ENCODE measurements at regions not wholly inside any gene's neighbourhood (a gene's known extent, or its start where the extent isn't known, plus 50 kb on each side); places are given as distances from the start of the nearest gene placed in this dataset.

DNA sequence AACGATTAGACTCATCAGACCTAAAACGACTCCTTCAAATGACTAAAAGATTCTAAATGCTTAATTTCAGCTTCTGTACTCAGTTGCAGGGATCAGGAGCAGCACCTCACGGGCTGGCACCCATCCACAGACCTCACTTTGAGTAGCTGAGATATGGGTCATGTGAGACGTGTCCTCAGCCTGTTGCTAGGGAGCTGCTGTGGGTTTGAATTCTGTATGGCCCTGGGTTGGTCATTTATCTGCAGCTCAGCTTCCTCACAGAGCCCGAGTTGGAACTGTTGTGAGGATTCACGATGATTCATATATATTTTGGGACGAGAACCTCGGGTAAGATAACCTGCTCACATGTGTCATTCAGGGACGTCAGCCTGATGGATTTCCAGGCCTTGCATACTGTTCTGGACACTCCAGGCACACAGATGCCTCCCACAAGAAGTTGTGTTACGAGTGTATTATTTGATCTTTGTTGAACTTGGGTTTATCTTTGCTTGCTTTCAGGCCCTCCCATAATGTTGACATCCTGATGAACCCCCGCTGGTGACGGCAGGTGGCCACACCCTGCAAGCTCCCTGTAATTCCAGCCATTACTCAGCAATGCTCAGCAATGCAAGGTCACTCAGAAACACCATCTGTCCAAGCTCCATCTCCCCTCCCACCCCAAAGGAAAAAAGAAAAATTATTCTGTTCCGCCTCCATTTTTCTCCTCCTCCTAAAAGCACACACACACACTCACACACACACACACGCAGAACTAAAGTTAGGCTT lies 137.6 kb downstream of the RBFOX3 start (continued):
- TF ChIP-seq, protein P1, sequence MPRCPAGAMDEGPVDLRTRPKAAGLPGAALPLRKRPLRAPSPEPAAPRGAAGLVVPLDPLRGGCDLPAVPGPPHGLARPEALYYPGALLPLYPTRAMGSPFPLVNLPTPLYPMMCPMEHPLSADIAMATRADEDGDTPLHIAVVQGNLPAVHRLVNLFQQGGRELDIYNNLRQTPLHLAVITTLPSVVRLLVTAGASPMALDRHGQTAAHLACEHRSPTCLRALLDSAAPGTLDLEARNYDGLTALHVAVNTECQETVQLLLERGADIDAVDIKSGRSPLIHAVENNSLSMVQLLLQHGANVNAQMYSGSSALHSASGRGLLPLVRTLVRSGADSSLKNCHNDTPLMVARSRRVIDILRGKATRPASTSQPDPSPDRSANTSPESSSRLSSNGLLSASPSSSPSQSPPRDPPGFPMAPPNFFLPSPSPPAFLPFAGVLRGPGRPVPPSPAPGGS (IDR thresholded peaks at IDR 0.05), result peak; percentile 99
- no peak; the same call in 1 of the 2 replicates for TF ChIP-seq BHLHE40 (IDR thresholded peaks at IDR 0.05; ENCODE audit: low read depth, low read length)
- no peak for TF ChIP-seq CBX8 (IDR thresholded peaks at IDR 0.05)
- peak; percentile 74; the same call in 1 of the 2 replicates for TF ChIP-seq PBX3 (IDR thresholded peaks at IDR 0.05)
- no peak for TF ChIP-seq POLR2AphosphoS2 (conservative IDR thresholded peaks at IDR 0.05; ENCODE audit: low read length)
- TF ChIP-seq HOXB5 (CRISPR knock-in tag; IDR thresholded peaks at IDR 0.05), result peak; percentile 95
- no peak for TF ChIP-seq SREBF2 (IDR thresholded peaks at IDR 0.05)
- peak; percentile 89 for TF ChIP-seq NFE2L2 (conservative IDR thresholded peaks at IDR 0.05; ENCODE audit: low read length)
- TF ChIP-seq CTCF (IDR thresholded peaks at IDR 0.05), result no peak
- no peak for TF ChIP-seq CHD4 (IDR thresholded peaks at IDR 0.05; ENCODE audit: borderline replicate concordance)
- TF ChIP-seq EHF (CRISPR knock-in tag; IDR thresholded peaks at IDR 0.05), result peak; percentile 95
- TF ChIP-seq POLR2A (IDR thresholded peaks at IDR 0.05; ENCODE audit: low read length), result no peak
- TF ChIP-seq SMC3 (IDR thresholded peaks at IDR 0.05), result peak; percentile 69
- TF ChIP-seq HDAC2 (IDR thresholded peaks at IDR 0.05), result no peak
- no peak for TF ChIP-seq MAZ (IDR thresholded peaks at IDR 0.05; ENCODE audit: borderline replicate concordance, low read depth, low read length)
- peak; percentile 90 to 91 for TF ChIP-seq CEBPB (IDR thresholded peaks at IDR 0.05)
- TF ChIP-seq RCOR1 (IDR thresholded peaks at IDR 0.05; ENCODE audit: low read depth, low read length), result no peak
- TF ChIP-seq MAFK (IDR thresholded peaks at IDR 0.05; ENCODE audit: partially characterized antibody), result peak; percentile 97
- TF ChIP-seq RAD21 (conservative IDR thresholded peaks at IDR 0.05 in 1 of 2, IDR thresholded peaks at IDR 0.05 in 1 of 2), result peak in 1 of 2 experiments; percentile 71
- no peak for TF ChIP-seq HEYL (CRISPR knock-in tag; IDR thresholded peaks at IDR 0.05)
- TF ChIP-seq ZFP36 (IDR thresholded peaks at IDR 0.05; ENCODE audit: borderline replicate concordance, partially characterized antibody), result no peak
- no peak for TF ChIP-seq TFCP2L1 (CRISPR knock-in tag; IDR thresholded peaks at IDR 0.05)
- TF ChIP-seq EHMT2 (IDR thresholded peaks at IDR 0.05; ENCODE audit: low read depth), result no peak
- peak; percentile 96 for TF ChIP-seq FOSL2 (IDR thresholded peaks at IDR 0.05)
- peak; percentile 94 for TF ChIP-seq FOSL2 (CRISPR knock-in tag; IDR thresholded peaks at IDR 0.05)
- TF ChIP-seq, protein P2, sequence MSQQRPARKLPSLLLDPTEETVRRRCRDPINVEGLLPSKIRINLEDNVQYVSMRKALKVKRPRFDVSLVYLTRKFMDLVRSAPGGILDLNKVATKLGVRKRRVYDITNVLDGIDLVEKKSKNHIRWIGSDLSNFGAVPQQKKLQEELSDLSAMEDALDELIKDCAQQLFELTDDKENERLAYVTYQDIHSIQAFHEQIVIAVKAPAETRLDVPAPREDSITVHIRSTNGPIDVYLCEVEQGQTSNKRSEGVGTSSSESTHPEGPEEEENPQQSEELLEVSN (IDR thresholded peaks at IDR 0.05; ENCODE audit: borderline replicate concordance, low read depth), result no peak; the same call in 1 of the 2 replicates
- peak; percentile 100 for TF ChIP-seq JUN (IDR thresholded peaks at IDR 0.05)
- TF ChIP-seq REST (IDR thresholded peaks at IDR 0.05), result peak; percentile 51; the same call in 1 of the 2 replicates
- TF ChIP-seq FOXS1 (CRISPR knock-in tag; IDR thresholded peaks at IDR 0.05), result peak; percentile 76; the same call in 1 of the 2 replicates
- TF ChIP-seq ZNF302 (CRISPR knock-in tag; IDR thresholded peaks at IDR 0.05), result peak; percentile 25; the same call in 1 of the 2 replicates
- TF ChIP-seq CBX2 (IDR thresholded peaks at IDR 0.05; ENCODE audit: borderline replicate concordance, low read depth), result no peak
- TF ChIP-seq HOXA7 (CRISPR knock-in tag; IDR thresholded peaks at IDR 0.05), result peak; percentile 94
- TF ChIP-seq, protein P3, sequence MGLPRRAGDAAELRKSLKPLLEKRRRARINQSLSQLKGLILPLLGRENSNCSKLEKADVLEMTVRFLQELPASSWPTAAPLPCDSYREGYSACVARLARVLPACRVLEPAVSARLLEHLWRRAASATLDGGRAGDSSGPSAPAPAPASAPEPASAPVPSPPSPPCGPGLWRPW (IDR thresholded peaks at IDR 0.05), result peak; percentile 90
- peak; percentile 37 for TF ChIP-seq CHD2 (IDR thresholded peaks at IDR 0.05; ENCODE audit: low read length, partially characterized antibody)
- TF ChIP-seq FOSB (CRISPR knock-in tag; IDR thresholded peaks at IDR 0.05), result peak; percentile 93; the same call in 1 of the 2 replicates
- no peak for TF ChIP-seq RNF2 (IDR thresholded peaks at IDR 0.05; ENCODE audit: borderline replicate concordance, low read depth)

Measured in A549 (cell line).